HepG2 (cell line): ENCODE measurements at regions not wholly inside any gene's neighbourhood (a gene's known extent, or its start where the extent isn't known, plus 50 kb on each side); places are given as distances from the start of the nearest gene placed in this dataset.

Experiments used
- CBX1 ChIP-seq: IDR thresholded peaks from one replicate; pipeline ENCODE4 v1.6.1; 2016; ENCODE audit warnings: antibody characterized with exemption, low read depth
- E2F1 ChIP-seq: sonication (generic); formaldehyde crosslinking; IDR thresholded peaks from 2 replicates; pipeline ENCODE4 v1.5.0; 2020; ENCODE audit warnings: missing genetic modification reagents
- GATAD2A ChIP-seq: IDR thresholded peaks from 2 replicates; pipeline ENCODE4 v1.6.1; 2016
- GTF2F1 ChIP-seq: fragments of 150-350 bp; IDR thresholded peaks from 2 replicates; pipeline ENCODE4 v1.6.1; 2014; ENCODE audit warnings: low read length
- MBNL3 ChIP-seq: fragments of 250-450 bp; sonication (Bioruptor Pico); conservative IDR thresholded peaks from 2 replicates; pipeline ENCODE4 v1.8.0; 2022; ENCODE audit warnings: mild to moderate bottlenecking, inconsistent platforms
- NR1H2 ChIP-seq: sonication (generic); formaldehyde crosslinking; IDR thresholded peaks from 2 replicates; pipeline ENCODE4 v1.8.1; 2022; ENCODE audit warnings: low read depth, missing genetic modification reagents, borderline replicate concordance
- POLR2AphosphoS5 ChIP-seq: IDR thresholded peaks from 2 replicates; pipeline ENCODE4 v1.6.1; 2012; ENCODE audit warnings: low read depth, low read length
- REST ChIP-seq, 2 experiments: IDR thresholded peaks; 2 replicates each; pipeline ENCODE4 v1.6.1; 2011 to 2012; ENCODE audit warnings: low read length in 2 of 2, borderline replicate concordance in 1 of 2, low read depth in 1 of 2, mild to moderate bottlenecking in 1 of 2, moderate library complexity in 1 of 2

- TF ChIP-seq NR1H2 (no peak), REST (IDR thresholded peaks at IDR 0.05; ENCODE audit: borderline replicate concordance in 1 of 2, low read depth in 1 of 2, low read length in 2 of 2) (no peak), CBX1 (no peak), MBNL3 (no peak), E2F1 (CRISPR knock-in tag) (no peak), GATAD2A (CRISPR knock-in tag) (no peak), POLR2AphosphoS5 (no peak), GTF2F1 (no peak)
Observed at GRCh38 chr4:186018784-186019183, 50.2 kb upstream of the TLR3 start.
